Endodermal cell (in vitro differentiated cells): ENCODE measurements at regions not wholly inside any gene's neighbourhood (a gene's known extent, or its start where the extent isn't known, plus 50 kb on each side); places are given as distances from the start of the nearest gene placed in this dataset.
"Not testable (repeated sequence)": the region's sequence is repeated elsewhere in the genome, so short reads cannot be mapped to it uniquely, and the experiment has no call there.

Experiments used
- DNase-seq: peaks from one replicate; pipeline ENCODE4 v3.0.0-alpha.2; 2017
- H3K27ac ChIP-seq: 2 replicates; pipeline ENCODE4 v1.5.1; 2013; ENCODE audit warnings: mild to moderate bottlenecking, low read depth, low read length, moderate library complexity
- H3K27me3 ChIP-seq: 2 replicates; pipeline ENCODE4 v1.6.1; 2013; ENCODE audit warnings: mild to moderate bottlenecking, low read length, moderate library complexity; ENCODE audit not compliant: insufficient read depth, control insufficient read depth, poor library complexity, severe bottlenecking
- H3K36me3 ChIP-seq: 2 replicates; pipeline ENCODE4 v1.7.0; 2013; ENCODE audit warnings: mild to moderate bottlenecking, low read length, moderate library complexity; ENCODE audit not compliant: control insufficient read depth, insufficient read depth
- H3K4me1 ChIP-seq: one replicate; pipeline ENCODE4 v1.7.0; 2013; ENCODE audit warnings: low read length; ENCODE audit not compliant: control insufficient read depth, insufficient read depth
- H3K4me3 ChIP-seq: 2 replicates; pipeline ENCODE4 v1.5.1; 2013; ENCODE audit warnings: mild to moderate bottlenecking, low read length, moderate library complexity
- H3K9ac ChIP-seq: 2 replicates; pipeline ENCODE4 v1.6.1; 2013; ENCODE audit warnings: mild to moderate bottlenecking, low read length, moderate library complexity; ENCODE audit not compliant: poor library complexity, severe bottlenecking; ENCODE audit errors: extremely low read depth
- H3K9me3 ChIP-seq: 2 replicates; pipeline ENCODE4 v1.6.1; 2013; ENCODE audit warnings: mild to moderate bottlenecking, low read length, moderate library complexity; ENCODE audit not compliant: control insufficient read depth
- H3K27ac Mint-ChIP-seq: 2 replicates; pipeline ENCODE4 v1.8.0; 2020; ENCODE audit warnings: mixed read lengths
- H3K27me3 Mint-ChIP-seq: 2 replicates; pipeline ENCODE4 v1.8.0; 2021; ENCODE audit warnings: mild to moderate bottlenecking, mixed read lengths; ENCODE audit not compliant: insufficient read depth
- H3K36me3 Mint-ChIP-seq: 2 replicates; pipeline ENCODE4 v1.8.0; 2020; ENCODE audit warnings: low read depth, mixed read lengths
- H3K4me1 Mint-ChIP-seq: 2 replicates; pipeline ENCODE4 v1.8.0; 2020; ENCODE audit warnings: mixed read lengths
- H3K4me3 Mint-ChIP-seq: 2 replicates; pipeline ENCODE4 v1.8.0; 2020; ENCODE audit warnings: mild to moderate bottlenecking, moderate library complexity, mixed read lengths
- H3K9me3 Mint-ChIP-seq: 2 replicates; pipeline ENCODE4 v1.8.0; 2020; ENCODE audit warnings: mild to moderate bottlenecking, mixed read lengths
- CTCF ChIP-seq: fragments of 200-600 bp; sonication (generic); conservative IDR thresholded peaks from 2 replicates; pipeline ENCODE4 v1.5.0; 2021; ENCODE audit warnings: antibody characterized with exemption, mild to moderate bottlenecking
- WGBS, 2 experiments: methylation state at CpG; one replicate each; pipeline versions ENCODE4 v1.1.5 to v1.1.7; 2013; ENCODE audit warnings: missing lambda C conversion rate in 2 of 2, mixed read lengths in 1 of 2; ENCODE audit not compliant: insufficient coverage in 1 of 2, insufficient read length in 1 of 2; 5-methylcytosine and 5-hydroxymethylcytosine counted together

- Histone ChIP-seq H3K4me1 (no peaks in the 10 kb centered on the region), H3K27ac (no peak overlapping the region), H3K36me3 (no peaks in the 10 kb centered on the region), H3K9ac (no peak overlapping the region), H3K4me3 (no peak overlapping the region), H3K9me3 (peaks cover 51% of the 10 kb centered on the region), H3K27me3 (no peaks in the 10 kb centered on the region)
- no peak for DNase-seq
- Mint-ChIP-seq H3K9me3 (peaks cover 96% of the 10 kb centered on the region), H3K4me1 (no peaks in the 10 kb centered on the region), H3K36me3 (no peaks in the 10 kb centered on the region), H3K27me3 (no peaks in the 10 kb centered on the region), H3K4me3 (no peak overlapping the region), H3K27ac (no peak overlapping the region)
- 78 to 81% methylated on average over 16 to 18 of the region's 18 CpGs for WGBS, 2 experiments
- no peak for TF ChIP-seq CTCF
These were observed 650.3 kb upstream of the ALG10B start for GRCh38 chr12:37666069-37666781.

GRCh38 chr12:37668557-37668956 lies 648.0 kb upstream of the ALG10B start:
- H3K27me3 Mint-ChIP-seq, H3K27ac ChIP-seq, H3K9ac ChIP-seq, H3K4me3 Mint-ChIP-seq, H3K4me1 ChIP-seq, DNase-seq, H3K36me3 ChIP-seq, H3K27me3 ChIP-seq, H3K36me3 Mint-ChIP-seq, H3K27ac Mint-ChIP-seq, H3K4me1 Mint-ChIP-seq, H3K4me3 ChIP-seq: not testable (repeated sequence)
- 100% methylated on average over 2 of the region's 2 CpGs; no CpG with 5 or more reads in 1 of the 2 experiments for WGBS, 2 experiments
- peaks cover 98% of the 10 kb centered on the region for H3K9me3 Mint-ChIP-seq
- H3K9me3 ChIP-seq: peaks cover 72% of the 10 kb centered on the region

GRCh38 chr12:37672655-37673260 lies 643.8 kb upstream of the ALG10B start:
- no peak overlapping the region for H3K4me3 ChIP-seq
- Mint-ChIP-seq H3K4me1 (no peaks in the 10 kb centered on the region), H3K27ac (no peak overlapping the region), H3K27me3 (no peaks in the 10 kb centered on the region), H3K9me3 (peaks cover 100% of the 10 kb centered on the region), H3K36me3 (no peaks in the 10 kb centered on the region), H3K4me3 (no peak overlapping the region)
- 75 to 94% methylated on average over 3 to 5 of the region's 6 CpGs for WGBS, 2 experiments
- no peaks in the 10 kb centered on the region for H3K4me1 ChIP-seq
- no peaks in the 10 kb centered on the region for H3K36me3 ChIP-seq
- TF ChIP-seq CTCF: peak; percentile 55
- H3K9ac ChIP-seq: no peak overlapping the region
- DNase-seq: no peak
- no peaks in the 10 kb centered on the region for H3K27me3 ChIP-seq
- peaks cover 81% of the 10 kb centered on the region for H3K9me3 ChIP-seq
- no peak overlapping the region for H3K27ac ChIP-seq
